ENCODE measurements at regions not wholly inside any gene's neighbourhood (a gene's known extent, or its start where the extent isn't known, plus 50 kb on each side); places are given as distances from the start of the nearest gene placed in this dataset.

DNA sequence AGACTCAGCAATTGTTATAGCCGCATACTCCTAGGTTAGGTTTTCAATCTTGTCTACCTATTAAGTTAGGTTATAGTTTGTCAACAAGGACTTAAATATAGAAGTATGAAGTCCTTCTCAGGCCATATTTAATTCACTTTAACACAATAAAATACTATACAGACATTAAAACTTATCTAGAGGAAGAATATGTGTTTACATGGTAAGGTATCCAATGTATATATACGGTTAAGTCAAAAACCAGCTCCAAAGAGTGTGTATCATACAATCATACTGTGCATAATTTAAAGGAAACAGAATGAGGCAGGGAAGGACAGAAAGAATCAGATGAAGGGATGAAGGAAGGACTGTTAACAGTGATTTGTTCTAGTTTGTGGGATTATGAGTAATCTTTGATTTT lies 79.5 kb upstream of the LANCL2 start:
- Histone ChIP-seq H3K9me3 (no peaks in the 10 kb centered on the region), H3K4me3 (no peak overlapping the region), H3K4me1 (no peaks in the 10 kb centered on the region), H3K27ac (no peak overlapping the region), H3K27me3 (no peaks in the 10 kb centered on the region), H3K36me3 (no peaks in the 10 kb centered on the region)
- intact Hi-C loops (cut with DNase I; ENCODE audit: low total_unique reads) = no loop called here
- no peak for DNase-seq
- TF ChIP-seq POLR2A (IDR thresholded peaks at IDR 0.05) = no peak
- TF ChIP-seq, protein P1, sequence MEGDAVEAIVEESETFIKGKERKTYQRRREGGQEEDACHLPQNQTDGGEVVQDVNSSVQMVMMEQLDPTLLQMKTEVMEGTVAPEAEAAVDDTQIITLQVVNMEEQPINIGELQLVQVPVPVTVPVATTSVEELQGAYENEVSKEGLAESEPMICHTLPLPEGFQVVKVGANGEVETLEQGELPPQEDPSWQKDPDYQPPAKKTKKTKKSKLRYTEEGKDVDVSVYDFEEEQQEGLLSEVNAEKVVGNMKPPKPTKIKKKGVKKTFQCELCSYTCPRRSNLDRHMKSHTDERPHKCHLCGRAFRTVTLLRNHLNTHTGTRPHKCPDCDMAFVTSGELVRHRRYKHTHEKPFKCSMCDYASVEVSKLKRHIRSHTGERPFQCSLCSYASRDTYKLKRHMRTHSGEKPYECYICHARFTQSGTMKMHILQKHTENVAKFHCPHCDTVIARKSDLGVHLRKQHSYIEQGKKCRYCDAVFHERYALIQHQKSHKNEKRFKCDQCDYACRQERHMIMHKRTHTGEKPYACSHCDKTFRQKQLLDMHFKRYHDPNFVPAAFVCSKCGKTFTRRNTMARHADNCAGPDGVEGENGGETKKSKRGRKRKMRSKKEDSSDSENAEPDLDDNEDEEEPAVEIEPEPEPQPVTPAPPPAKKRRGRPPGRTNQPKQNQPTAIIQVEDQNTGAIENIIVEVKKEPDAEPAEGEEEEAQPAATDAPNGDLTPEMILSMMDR (IDR thresholded peaks at IDR 0.05) = no peak

DNA sequence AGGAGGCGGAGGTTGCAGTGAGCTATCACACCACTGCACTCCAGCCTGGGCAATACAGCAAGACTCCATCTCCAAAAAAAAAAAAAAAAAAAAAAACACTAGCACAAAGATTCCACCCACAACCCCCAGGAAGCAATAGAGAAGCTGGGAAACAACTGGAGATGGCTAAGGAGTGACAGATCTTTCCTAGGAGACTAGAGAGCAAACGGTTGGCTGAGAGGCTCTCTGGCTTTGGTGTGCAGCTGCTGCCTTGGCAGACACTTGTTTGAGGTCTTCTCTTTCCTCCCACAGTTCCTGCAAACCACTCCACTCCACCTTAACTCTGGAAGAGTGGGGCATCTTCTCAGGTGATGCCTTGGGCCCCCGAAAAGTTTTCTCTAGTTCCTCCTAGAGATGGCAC lies 78.5 kb upstream of the LANCL2 start:
- no peaks in the 10 kb centered on the region for H3K27me3 ChIP-seq
- no peaks in the 10 kb centered on the region for H3K4me1 ChIP-seq
- H3K36me3 ChIP-seq = no peaks in the 10 kb centered on the region
- H3K27ac ChIP-seq = no peak overlapping the region
- no peaks in the 10 kb centered on the region for H3K9me3 ChIP-seq
- intact Hi-C loops (cut with DNase I; ENCODE audit: low total_unique reads) = no loop called here
- TF ChIP-seq, protein P1 (IDR thresholded peaks at IDR 0.05) = no peak
- TF ChIP-seq POLR2A (IDR thresholded peaks at IDR 0.05) = no peak
- H3K4me3 ChIP-seq = no peak overlapping the region
- no peak for DNase-seq

DNA sequence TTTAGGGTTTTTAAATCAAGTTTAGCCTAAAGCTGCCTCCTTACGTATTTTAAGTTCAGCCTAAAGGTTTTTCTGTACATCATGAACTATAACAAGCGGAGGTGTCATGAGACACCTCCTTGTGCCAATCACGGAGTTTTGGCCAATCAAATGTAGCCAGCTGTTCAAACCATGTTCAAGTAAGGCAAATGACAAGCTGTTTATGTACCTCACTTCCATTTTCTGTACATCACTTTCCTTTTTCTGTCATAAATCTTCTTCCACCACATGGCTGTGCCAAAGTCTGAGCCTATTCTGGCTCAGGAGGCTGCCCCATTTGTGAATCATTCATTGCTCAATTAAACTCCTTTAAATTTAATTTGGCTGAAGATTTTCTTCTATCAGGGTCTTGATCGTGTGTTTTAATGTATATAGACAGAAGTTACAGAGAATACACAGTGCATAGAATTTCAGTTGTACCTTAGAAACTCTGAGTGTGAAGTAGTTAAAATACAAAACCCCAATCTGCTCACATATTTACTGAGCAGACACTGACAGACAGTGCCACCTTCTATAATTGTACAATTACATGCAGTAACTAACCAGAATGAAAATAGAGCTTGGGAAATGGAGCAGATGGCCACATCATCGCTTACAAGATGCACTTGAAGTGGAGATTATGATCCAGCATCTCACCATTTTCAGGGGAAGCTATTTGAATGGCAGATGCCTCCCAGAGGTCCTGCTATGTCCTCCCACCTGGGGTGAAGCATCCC lies 76.9 kb upstream of the LANCL2 start:
- no peaks in the 10 kb centered on the region for H3K4me1 ChIP-seq
- no peak for TF ChIP-seq POLR2A (IDR thresholded peaks at IDR 0.05)
- TF ChIP-seq, protein P1 (IDR thresholded peaks at IDR 0.05) = no peak
- no peak overlapping the region for H3K27ac ChIP-seq
- H3K36me3 ChIP-seq = no peaks in the 10 kb centered on the region
- no peak overlapping the region for H3K4me3 ChIP-seq
- DNase-seq = no peak
- intact Hi-C loops (cut with DNase I; ENCODE audit: low total_unique reads) = no loop called here
- no peaks in the 10 kb centered on the region for H3K27me3 ChIP-seq
- H3K9me3 ChIP-seq = no peaks in the 10 kb centered on the region

DNA sequence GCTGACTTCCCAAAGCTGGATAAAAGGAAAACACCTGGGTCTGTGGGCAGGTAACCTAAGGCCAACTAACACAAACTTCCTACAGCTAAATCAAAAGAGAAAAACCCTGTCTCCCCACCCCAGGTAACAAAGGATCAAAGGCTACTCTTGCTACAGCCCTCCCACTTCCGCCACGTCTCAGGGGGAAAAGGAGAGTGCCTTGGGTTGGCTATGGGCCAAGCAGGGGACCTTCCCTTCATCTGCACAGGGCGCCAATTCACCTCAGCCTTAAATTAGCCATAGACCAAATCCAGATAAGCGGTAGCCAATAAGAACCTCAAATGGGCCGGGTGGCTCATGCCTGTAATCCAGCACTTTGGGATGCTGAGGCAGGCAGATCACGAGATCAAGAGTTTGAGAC lies 69.1 kb upstream of the LANCL2 start:
- H3K36me3 ChIP-seq = no peaks in the 10 kb centered on the region
- no peak overlapping the region for H3K4me3 ChIP-seq
- DNase-seq = no peak
- intact Hi-C loops (cut with DNase I; ENCODE audit: low total_unique reads) = no loop called here
- H3K27ac ChIP-seq = no peak overlapping the region
- TF ChIP-seq, protein P1 (IDR thresholded peaks at IDR 0.05) = no peak
- no peak for TF ChIP-seq POLR2A (IDR thresholded peaks at IDR 0.05)
- H3K9me3 ChIP-seq = no peaks in the 10 kb centered on the region
- H3K27me3 ChIP-seq = no peaks in the 10 kb centered on the region
- H3K4me1 ChIP-seq = no peaks in the 10 kb centered on the region

DNA sequence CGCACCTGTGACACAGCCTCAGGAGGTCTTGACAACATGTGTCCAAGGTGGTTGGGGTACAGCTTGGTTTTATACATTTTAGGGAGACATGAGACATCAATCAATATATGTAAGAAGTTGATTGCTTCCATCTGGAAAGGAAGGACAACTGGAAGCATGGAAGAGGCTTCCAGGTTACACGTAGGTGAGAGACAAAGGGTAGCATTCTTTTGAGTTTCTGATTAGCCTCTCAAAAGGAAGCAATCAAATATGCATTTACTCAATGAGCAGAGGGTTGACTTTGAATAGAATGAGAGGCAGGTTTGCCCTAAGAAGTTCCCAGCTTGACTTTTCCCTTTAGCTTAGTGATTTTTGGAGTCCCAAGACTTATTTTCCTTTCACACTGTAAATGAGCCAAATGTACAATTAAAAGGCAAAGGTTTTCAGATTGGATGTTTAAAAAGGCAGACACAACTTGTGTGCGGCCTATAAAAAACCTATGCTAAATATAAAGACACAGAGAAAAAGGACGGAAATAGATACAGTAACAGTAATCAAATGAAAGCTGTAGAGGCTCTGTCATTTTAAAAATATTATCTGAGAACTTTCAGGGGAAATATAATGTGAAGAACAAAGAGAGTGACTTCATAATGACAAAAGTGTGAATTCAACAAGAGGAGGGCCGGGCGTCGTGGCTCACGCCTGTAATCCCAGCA lies 65.7 kb upstream of the LANCL2 start:
- no peak for TF ChIP-seq POLR2A (IDR thresholded peaks at IDR 0.05)
- DNase-seq = no peak
- Histone ChIP-seq H3K27ac (no peak overlapping the region), H3K4me1 (no peaks in the 10 kb centered on the region), H3K36me3 (no peaks in the 10 kb centered on the region), H3K4me3 (no peak overlapping the region), H3K27me3 (no peaks in the 10 kb centered on the region), H3K9me3 (no peaks in the 10 kb centered on the region)
- intact Hi-C loops (cut with DNase I; ENCODE audit: low total_unique reads) = no loop called here
